LoVo (cell line): ENCODE measurements at regions not wholly inside any gene's neighbourhood (a gene's known extent, or its start where the extent isn't known, plus 50 kb on each side); places are given as distances from the start of the nearest gene placed in this dataset.
A peak's percentile ranks its signal among the peaks of the same experiment; 100 is the strongest.

Experiments used
- DNase-seq: peaks from one replicate; pipeline ENCODE4 v3.0.0-alpha.2; 2016; ENCODE audit warnings: low spot score

DNA sequence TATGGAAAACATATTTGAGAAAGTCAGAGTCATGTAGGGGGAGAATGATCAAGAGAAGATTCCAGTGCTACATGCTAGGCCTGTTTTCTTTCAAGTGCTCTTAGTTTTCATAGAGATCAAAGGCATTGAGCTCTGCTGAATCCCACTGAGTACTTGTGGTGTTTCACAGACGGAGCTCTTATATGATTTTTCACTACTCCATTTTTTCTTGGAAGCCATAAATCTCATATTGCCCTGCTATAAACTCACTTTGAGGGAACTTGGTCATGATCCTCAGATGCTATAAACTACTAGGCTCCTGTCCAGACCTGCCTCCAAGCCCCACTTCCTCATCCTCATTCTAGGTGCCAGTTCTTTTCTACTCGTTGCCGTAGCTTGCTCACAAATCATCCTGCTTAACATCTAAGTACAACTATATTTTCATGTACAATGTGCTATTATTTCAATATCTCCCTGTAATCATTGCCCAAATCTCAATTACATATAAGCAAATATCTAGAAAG lies 180.8 kb upstream of the CCDC179 start:
- no peak for DNase-seq

DNA sequence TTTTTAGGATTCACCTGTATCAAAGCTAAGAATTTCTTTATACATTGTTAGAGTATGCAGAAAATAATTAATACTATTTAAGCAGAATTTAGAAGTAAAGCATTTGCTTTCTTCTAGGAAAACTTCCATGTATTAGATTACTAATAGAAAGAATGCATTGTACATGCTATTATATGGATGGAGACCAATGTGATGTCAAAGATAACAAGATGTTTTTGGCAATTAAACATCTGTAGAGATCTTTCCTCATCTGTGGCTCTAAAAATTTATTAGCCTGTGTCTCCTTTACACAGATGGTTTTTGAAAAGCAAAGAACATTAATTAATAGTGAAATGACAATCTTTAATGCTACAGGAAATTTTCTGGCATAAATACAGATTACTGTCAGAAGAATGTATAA lies 198.4 kb upstream of the CCDC179 start:
- no peak for DNase-seq

DNA sequence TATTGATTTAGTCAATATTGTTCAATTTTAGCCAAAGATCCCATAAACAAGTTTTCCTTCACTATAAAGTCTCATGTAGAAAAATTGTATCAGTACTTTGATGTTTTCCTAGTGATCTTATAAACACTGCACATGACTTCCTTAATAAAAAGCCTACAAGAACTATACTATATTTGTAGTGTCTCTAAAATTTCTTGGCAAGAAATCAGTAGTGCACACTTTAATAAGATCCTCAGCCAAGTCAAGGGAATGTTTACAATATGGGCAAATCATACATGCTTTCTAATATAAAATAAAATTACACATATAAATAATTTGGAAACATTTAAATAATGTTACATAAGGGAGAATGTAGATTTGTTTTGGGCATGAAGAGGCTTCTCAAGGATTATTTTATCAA lies 203.0 kb upstream of the CCDC179 start:
- DNase-seq, result no peak

DNA sequence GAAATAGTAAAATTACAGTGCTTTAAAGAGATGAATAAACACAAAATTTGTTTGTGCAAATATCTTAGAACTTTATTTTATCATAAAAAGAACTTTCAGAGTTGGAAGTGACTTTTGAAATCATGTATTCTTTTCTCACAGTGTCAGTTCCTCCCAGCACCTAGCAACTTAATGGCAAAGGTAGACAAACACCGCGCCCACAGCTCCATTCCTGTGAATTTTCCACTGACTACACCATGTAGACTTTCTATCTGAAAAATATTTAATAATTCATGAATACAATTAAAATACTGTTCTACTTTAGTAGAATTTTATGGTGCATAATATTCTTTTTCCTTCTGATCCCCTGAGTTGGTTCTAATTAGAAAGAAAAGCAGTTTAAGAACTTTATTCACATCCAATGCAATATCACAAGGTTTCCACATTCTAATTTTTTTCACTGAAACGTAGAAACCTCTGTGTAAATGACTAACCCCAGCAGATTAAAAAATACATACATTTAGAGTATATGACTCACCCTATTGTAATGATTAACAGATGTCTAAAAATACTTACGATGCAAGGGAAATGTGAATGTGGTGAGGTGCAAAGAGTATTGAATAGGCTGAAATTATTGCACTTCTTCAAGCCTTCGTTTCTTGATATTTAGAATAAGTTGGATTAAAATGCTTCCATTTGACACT lies 218.2 kb upstream of the CCDC179 start:
- peak; percentile 1 for DNase-seq

DNA sequence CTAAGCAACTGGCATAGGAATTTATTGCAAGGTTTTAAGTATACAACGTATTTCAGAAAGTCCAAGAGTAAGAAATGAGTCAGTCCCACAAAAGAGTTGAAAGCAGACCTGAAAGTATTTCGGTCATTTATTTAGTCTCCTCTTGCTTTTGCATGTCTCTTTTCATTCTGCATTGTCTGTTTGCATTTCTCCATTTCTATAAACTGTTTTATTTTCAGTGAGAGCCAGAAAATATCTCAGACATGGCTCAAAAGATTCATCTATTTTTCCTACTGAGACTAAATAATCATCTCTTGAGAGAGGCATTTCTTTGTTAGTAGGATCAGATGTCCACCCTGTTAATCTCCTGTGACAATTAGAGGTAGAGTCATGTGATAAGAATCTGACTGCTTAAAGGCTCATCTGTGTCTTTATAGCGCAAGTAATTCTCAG lies 219.1 kb upstream of the CCDC179 start:
- DNase-seq, result no peak

DNA sequence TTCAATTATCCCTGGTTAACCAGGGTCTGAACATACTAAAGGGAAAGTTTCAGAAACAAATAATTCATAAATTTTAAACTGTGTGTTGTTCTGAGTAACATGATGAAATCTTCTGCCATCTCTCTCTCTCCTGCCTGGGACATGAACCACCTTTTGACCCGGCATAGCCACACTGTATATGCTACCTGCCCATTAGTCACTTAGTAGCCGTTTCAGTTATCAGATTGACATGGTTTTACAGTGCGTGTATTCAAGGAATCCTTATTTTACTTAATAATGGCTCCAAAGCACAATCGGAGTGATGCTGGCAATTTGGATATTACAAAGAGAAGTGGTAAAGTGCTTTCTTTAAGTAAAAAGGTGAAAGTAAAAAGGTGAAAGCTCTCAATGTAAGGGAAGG lies 227.1 kb upstream of the CCDC179 start:
- DNase-seq, result no peak

DNA sequence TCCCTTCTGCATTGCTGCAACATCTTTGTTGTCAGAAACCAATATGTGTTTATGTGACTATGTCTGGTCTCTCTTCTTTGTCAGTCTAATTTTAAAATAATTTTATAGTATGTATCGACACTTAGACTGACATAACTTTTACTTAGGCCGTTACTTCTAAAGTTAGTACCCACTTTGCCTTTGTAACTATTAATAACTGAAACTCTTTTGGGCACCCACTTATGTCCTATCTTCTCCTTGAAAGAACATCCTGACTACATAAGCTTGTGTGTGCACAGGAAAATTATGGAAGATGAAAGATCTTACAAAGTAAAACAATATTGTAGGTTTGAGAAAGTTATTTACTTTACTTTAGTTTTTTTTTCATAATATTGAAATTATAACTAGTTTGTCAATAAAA lies 230.4 kb upstream of the CCDC179 start:
- no peak for DNase-seq

DNA sequence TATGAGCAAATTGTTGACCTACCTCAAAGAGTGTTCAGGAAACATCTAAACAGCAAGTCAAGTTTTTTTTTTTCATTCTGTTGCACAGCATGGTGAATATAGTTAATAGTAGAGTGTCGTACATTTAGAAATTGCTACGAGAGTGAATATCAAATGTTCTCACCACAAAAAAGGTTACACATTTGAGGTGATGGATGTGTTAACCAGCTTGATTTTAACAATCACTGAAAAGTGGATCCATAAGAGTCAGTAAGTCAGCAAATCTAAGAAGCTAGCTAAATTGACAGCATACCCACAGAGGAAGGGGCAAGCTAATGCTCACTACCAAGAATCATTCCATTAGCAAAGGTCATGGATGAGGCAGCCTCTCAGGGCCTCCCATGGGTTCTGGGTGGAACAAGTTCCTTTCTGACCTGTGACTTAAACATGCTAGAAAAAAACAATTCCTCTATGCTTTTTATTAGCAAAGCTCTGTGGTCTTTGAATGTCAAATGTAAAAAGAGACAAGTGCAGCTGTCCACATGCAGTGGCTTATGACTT lies 235.4 kb upstream of the CCDC179 start:
- DNase-seq, result no peak

DNA sequence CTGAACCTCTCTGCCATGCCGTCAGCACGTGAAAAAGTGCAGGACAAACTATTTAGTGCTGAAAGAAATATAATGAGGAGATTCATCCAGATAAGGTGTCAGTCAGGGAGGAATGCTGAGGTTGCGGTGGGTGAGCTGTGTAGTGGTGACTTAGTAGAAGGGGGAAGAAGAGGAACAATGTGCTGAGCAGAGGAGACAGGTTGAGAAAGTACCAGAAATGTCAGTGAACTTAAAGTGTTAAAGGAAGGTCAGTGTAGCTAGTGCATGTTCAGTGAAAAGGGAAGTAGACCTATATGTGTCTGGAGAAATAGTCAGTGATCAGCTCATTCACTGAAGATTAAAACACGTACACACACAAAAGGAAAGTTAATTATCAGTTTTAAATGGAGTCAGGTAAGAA lies 237.6 kb upstream of the CCDC179 start:
- no peak for DNase-seq

DNA sequence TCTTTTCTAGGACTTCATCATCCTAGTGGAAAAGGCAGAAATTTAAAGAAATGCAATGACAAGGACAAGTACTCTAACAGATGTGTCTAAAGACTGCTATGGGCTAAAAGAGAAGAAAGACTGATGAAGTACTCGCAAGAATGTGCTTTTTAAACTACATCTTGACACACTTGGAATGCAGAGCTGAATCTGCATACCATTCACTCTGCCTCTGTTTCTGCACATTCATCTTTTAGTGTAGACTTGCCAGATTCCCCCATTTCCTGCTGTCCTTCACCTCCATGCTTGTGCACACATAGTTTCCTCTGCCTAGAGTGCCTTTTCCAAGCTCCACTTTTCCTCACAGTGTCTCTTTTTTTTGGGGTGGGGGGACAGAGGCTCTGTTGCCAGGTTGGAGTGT lies 239.0 kb upstream of the CCDC179 start:
- no peak for DNase-seq

DNA sequence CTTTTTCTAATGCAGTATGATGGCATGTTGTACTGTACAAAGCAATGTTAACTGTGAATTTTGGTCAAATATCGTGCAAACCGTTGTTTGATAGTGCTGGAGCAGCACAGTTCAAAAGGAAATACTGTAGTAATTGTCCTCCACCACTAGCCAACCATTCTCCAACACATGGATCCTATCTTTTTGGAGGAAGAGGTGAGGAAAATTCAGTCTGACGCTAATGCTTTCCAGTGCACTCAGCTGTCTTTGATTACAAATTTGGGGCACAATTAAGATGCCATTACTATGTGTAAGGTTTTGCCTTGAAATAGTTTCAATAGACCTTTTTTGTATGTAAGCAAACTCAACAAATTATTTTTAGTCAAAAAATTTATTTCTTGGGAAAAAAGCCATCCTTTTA lies 240.5 kb upstream of the CCDC179 start:
- DNase-seq, result no peak

DNA sequence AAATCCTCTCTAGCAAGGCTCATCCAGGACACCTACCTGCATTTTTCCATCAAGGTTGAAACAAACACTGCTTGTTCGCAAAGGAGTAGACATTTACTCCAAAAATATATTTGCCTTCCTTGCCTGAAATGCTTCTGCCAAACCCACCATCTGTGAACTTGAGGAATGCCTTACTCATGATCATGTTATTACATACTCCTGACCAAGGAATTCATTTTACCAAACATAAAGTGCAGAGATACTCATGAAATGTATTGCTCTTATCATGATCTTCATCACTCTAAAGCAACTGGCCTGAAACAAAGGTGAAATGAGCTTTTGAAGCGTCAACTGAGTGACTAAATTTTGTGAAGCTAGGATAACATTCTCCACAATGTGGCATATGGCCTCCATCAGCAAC lies 243.1 kb upstream of the CCDC179 start:
- no peak for DNase-seq

DNA sequence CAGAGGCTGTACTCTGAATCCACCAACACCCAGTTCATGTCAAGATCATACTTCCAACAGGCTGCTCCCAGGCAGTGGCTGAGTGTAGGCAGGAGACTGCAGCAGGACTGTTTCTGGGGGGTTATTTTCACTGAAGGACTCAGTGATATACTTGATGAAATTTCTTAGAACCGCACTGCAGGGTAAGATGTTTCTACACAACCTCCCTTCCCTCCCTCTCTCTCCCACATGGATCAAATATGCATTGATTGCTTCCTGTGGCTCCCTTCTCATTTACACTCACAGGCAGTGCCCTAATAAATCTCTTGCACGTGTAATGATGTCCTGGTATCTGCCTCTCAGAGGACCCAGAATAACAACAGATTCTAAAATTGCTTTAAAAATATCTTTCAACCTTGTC lies 251.3 kb upstream of the CCDC179 start:
- DNase-seq, result no peak

DNA sequence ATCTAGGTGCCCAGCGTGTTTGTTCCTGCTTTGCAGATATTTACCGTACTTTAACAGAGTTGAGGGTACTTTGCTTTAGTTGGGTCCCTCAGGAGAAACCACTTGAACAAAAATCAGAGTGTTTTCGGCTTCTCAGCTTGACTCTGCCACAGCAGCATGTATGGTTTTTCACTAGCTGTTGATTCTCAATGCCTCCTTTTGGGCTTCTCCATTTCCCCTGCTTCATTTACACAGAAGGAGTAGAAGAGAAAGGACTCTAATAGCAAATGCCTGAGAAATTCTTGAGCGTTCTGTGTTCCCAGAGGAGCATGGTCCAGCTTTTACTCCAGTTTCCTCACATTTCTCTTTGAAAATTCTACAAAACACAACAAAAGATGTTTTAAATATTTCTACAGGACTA lies 252.1 kb upstream of the CCDC179 start:
- DNase-seq, result no peak

DNA sequence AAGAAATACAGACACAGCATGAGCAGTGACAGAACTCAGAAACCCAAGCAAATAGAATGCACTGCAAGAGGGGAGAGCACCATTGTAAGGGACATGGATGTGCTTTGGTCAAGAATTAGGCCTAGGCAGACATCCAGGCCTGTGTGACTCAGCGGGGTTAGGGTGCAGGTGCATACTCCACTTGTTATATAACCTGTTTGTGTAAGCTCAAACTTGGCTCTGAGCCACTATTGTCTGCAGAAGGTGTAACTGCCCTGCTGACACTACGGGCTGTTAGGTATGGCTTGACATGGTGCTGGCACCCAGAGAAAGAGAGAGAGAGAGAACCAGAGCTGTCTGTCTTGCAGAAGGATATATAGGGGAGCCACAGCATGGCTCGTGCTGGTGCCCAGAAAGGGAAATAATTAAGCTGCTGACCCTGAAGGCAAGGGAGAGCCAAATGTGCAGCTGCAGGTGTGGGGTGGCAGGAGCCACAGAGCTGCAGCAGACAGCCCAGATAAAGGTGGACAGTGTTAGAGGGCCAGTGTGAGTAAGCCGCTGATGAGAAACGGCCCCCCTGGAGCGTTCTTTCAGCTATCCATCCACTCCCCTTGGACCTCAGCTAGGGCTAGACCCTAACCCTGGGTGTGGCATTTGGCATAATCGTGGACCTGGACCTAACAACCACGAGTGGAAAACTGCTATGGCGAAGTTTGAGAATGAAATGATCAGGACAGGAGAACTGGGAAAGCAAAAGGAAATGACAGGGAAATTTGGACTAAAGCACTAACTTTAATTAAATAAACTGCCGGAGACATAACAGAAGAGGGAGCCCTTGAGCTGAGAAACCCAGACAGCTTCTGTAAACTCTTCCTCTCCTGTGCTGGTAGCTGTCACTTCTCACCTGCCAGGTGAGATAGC lies 253.0 kb upstream of the CCDC179 start:
- DNase-seq, result peak; percentile 55

DNA sequence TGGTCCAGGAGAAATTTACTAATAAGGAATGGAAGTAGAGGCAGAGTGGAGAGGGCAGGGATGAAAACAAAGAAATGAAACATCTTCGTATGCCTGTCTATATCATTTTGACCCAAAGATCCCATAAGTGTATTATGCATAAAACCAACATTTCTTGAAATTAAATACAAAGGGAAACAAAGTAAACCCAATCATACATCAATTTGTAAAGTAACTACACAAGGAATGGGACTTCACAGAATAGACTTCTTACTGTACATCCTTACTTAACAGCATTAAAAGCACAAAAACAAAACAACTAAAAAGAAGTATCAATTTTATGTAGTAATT lies 253.6 kb upstream of the CCDC179 start:
- DNase-seq, result no peak

DNA sequence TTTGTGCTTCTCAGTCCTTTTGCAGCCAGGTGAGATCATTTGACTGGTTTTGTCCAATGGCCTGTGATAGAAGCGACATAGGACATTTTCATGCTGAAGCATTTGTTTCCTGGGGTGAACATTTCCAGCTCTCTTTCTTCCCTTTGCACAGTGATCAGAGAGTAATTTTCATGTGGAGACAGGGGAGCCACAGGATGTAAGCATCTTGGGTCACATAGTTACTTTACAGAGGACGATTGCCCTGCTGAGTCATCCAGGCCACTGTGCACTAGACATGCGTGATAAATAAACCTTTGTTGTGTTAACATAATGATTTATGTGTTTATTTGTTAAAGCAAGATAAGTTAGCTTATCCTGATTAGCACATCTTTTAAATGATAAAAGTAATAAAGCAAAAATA lies 263.5 kb upstream of the CCDC179 start:
- peak; percentile 3 for DNase-seq

DNA sequence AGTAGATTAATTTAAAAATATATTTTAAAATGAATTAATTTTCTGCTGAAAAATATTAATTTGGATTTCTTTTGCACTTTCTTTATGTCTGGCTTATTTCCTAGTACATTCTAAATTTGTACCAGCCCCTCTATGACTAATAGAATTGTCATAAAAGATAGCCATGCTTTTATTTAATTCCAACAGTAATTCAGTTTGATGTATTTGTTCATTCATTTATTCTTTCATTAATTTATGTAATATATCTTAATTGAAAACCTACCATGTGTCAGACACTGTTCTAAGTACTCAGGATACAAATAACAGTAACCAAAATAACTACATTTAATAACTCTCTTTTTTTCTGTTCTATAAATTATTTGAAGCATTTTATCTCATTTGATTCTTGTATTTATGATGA lies 264.0 kb upstream of the CCDC179 start:
- DNase-seq, result no peak

DNA sequence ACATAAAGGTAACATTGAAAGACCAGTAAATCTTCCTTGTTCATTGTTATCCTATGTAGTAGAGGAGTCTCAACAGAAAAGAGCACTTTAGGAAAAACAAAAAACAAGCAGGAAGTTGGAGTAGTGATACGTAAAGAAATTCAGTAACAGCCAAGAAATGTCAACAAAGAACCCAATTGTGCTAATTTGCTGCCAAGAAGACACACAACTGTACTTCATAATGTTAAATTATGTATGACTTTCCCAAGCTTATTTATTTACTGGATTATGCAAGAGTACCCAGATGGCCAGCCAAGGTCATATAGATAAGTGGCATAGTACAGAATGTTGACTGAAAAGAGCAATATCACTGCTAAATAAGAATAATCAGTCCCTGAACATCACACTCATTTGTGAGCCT lies 264.7 kb upstream of the CCDC179 start:
- DNase-seq, result no peak

DNA sequence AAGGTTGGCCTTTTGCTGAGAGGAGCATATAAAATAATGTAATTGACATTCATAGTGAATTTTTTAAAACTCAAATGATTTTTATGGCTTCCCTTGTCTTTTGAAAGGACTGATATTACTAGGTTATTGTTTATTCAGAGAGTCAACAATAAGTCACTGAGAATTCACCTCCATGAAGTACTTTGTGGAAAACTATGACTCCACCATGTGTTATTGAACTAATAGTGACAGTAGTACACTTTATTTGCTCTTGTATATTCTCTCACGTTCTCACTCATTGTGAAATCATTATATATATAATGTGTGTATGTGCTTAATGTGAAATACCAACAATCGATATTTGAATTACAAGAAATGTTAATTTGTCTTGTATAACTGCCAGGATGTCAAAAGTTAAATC lies 267.4 kb upstream of the CCDC179 start:
- no peak for DNase-seq

DNA sequence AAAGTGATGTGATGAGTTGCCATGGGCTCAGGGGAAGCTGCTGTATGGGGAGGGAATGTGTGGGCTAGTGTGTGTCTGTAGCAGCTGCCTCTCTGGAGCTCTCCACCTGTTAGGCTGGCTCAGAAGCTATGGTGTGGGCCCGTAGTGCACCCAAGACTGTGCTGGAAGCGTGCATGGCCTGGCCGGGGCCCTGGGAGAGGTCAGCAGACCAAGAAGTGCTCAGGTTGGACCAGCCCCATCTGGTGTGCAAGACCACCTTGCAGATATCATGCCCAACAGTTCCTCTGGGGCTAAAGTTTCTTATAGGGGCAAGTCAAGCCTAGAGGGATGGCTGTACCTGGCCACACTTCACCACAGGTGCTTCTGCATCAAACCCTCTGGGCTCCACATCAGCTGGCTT lies 274.4 kb upstream of the CCDC179 start:
- DNase-seq, result no peak

DNA sequence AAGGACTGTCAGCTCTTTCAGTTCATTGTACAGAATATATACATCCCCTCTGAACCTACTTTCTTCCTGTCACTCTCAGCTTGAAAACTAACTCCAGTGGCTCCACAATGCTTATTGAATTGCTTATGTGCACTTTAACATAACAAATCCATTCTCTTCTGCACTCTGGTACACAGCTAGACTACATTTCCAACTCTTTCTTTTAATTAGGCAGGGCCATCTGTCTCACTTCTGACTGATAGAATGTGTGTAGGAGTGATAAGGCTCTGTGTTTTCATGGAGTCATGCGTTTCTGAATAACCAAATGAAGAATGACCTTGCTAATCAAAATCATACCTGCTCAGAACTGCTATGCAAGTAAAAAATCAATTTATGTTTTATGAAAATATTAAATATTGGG lies 278.5 kb upstream of the CCDC179 start:
- DNase-seq, result no peak

DNA sequence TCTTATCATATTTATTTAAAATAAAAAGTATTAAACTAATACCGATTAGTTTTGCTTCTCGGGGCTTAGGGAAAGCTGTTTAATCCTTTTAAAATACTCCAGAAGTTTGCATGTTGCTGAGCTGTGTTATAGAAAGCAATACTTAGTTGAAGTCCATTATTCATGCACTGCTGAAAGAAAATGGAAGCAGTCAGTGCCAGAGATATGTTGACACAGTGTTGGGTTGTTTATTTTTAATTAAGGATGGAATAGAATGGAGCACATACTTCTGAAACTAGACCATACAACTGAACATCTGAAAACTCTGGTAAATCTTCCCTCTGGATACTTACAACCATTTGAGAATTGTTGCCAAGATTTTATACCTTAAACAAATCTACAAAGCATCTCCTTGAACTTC lies 282.7 kb upstream of the CCDC179 start:
- DNase-seq, result no peak
